ENCODE measurements at regions not wholly inside any gene's neighbourhood (a gene's known extent, or its start where the extent isn't known, plus 50 kb on each side); places are given as distances from the start of the nearest gene placed in this dataset.
"Not testable (repeated sequence)": the region's sequence is repeated elsewhere in the genome, so short reads cannot be mapped to it uniquely, and the experiment has no call there.

DNA sequence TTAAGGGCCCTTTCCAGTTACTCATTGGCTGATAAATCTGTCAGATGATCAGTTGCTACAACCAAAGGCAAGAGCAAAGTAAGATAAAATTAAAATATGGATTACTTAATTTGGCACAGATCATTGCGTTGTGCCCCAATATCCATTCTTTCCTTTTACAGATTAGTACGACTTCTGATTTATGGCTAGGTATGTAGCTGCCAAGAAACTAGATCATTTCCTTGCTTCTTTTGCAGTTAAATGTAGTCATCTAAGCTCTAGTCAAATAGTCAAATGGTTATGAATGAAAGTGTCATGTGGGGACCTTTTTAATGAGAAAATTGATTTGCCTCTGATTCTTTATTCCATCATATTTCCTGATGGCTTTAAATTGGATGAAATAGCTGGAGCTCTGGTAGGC, 1039.9 kb upstream of the FLRT2 start:
- H3K27ac ChIP-seq = no peak overlapping the region
- TF ChIP-seq ZFX (IDR thresholded peaks at IDR 0.05; ENCODE audit: borderline replicate concordance) = no peak
- TF ChIP-seq, protein P1, sequence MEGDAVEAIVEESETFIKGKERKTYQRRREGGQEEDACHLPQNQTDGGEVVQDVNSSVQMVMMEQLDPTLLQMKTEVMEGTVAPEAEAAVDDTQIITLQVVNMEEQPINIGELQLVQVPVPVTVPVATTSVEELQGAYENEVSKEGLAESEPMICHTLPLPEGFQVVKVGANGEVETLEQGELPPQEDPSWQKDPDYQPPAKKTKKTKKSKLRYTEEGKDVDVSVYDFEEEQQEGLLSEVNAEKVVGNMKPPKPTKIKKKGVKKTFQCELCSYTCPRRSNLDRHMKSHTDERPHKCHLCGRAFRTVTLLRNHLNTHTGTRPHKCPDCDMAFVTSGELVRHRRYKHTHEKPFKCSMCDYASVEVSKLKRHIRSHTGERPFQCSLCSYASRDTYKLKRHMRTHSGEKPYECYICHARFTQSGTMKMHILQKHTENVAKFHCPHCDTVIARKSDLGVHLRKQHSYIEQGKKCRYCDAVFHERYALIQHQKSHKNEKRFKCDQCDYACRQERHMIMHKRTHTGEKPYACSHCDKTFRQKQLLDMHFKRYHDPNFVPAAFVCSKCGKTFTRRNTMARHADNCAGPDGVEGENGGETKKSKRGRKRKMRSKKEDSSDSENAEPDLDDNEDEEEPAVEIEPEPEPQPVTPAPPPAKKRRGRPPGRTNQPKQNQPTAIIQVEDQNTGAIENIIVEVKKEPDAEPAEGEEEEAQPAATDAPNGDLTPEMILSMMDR (IDR thresholded peaks at IDR 0.05) = no peak

DNA sequence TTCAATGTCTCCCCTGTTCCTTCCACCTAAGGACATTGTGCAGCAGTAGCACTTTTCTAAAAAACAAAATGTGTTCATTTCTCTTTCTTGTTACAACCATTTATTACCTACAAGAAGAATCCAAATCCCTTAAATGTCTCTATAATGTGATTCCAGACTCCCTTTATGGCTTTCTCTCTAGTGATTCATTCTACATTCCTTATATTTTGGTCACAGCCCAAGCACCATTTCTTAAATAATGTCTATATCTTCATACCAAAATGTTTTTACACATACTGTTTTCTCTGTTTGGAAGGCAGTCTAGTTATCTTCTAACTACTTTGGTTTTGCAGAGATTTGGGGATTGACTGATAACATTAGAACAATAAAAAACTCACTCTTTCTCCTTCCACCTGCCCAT, 1037.3 kb upstream of the FLRT2 start:
- no peak for TF ChIP-seq ZFX (IDR thresholded peaks at IDR 0.05; ENCODE audit: borderline replicate concordance)
- TF ChIP-seq, protein P1 (IDR thresholded peaks at IDR 0.05) = no peak
- no peak overlapping the region for H3K27ac ChIP-seq

DNA sequence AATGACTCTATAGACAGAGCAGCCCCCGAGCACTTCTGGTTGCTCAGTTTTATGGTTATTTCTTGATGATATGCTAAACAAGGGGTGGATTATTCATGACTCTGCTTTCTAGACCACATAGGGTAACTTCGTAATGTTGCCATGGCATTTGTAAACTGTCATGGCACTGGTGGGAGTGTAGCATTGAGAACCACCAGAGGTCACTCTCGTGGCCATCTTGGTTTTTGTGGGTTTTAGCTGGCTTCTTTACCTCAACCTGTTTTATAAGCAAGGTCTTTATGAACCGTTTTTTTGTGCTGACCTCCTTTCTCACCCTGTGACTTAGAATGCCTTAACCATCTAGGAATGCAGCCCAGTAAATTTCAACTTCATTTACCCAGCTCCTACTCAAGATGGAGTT, 1036.2 kb upstream of the FLRT2 start:
- H3K27ac ChIP-seq = no peak overlapping the region
- no peak for TF ChIP-seq ZFX (IDR thresholded peaks at IDR 0.05; ENCODE audit: borderline replicate concordance)
- TF ChIP-seq, protein P1 (IDR thresholded peaks at IDR 0.05) = peak; percentile 35

DNA sequence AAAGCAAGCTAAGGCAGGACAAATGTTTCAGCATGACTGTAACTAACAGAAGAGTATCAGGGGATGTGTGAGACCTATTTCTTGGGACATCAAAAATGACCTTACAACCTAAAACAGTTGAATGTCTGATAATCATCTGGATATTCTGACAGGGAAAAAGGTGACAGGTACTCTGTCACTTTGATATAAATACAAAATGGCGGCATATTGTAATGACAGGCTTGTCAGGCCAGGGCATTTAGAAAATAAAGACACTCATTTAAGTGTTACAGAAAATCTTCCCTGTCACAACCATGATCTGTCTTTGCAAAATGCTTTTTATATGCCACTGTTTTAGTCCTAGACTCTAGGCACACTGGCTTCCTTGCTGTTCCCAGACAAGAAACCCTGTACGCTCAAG, 1033.3 kb upstream of the FLRT2 start:
- no peak overlapping the region for H3K27ac ChIP-seq
- no peak for TF ChIP-seq ZFX (IDR thresholded peaks at IDR 0.05; ENCODE audit: borderline replicate concordance)

DNA sequence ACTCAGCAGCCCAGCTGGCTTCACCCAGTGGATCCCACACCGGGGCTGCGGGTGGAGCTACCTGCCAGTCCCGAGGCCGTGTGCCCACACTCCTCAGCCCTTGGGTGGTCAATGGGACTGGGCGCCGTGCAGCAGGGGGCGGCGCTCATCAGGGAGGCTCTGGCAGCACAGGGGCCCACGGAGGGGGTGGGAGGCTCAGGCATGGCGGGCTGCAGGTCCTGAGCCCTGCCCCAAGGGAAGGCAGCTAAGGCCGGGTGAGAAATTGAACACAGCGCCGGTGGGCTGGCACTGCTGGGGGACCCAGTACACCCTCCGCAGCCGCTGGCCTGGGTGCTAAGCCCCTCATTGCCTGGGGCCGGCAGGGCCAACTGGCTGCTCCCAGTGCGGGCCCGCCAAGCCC, 1017.1 kb upstream of the FLRT2 start:
- not testable (repeated sequence) for H3K27ac ChIP-seq

DNA sequence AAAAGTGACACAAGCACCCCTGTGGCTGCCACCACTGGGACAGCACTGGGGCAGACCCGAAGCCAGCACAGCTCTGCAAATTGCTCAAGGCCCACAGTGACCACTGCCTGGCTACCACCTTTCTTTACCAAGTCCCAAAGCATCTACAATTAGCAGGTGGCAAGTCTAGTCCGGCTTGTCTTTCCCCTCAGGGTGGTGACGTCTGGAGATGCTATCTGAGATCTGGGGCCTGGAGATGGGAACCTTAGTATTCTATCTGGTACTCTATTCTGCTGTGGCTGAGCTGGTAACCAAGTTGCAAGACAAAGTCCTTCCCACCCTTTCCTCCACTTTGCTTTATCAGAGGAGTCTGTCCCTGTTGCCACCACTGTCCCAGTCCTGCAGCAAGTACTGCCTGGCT, 1010.1 kb upstream of the FLRT2 start:
- TF ChIP-seq, protein P1 (IDR thresholded peaks at IDR 0.05) = no peak
- TF ChIP-seq ZFX (IDR thresholded peaks at IDR 0.05; ENCODE audit: borderline replicate concordance) = no peak

DNA sequence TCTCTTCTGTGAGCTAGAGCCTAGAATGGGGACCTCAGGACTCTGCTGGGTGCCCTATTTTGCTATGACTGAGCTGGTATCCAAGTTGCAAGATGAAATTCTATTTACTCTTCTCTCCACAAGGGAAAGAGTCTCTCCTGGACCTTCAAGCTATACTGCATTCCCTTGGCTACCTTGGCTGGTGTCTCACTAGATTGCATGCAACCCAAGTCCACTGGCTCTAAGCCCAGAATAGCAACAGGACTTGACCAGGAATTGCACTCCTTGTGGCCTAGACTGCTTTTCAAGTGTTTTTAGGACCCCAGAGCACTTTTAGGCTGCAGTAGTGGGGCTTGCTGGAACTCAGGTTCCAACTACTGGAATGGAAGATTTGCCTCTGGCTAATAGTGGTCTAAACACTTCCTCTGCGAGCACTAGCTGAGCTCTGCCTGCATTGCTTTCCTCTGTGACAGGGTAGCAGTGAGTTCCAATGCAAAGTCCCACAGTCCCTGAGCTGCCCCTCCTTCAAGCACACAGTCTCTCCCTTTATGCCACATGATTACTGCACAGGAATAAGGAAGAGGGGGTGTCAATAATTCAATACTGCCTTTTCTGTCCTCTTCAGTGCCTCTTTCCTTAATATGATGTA, 1009.1 kb upstream of the FLRT2 start:
- no peak overlapping the region for H3K27ac ChIP-seq
- no peak for TF ChIP-seq ZFX (IDR thresholded peaks at IDR 0.05; ENCODE audit: borderline replicate concordance)
- TF ChIP-seq, protein P1 (IDR thresholded peaks at IDR 0.05) = no peak

More for the DNA sequence above, 1010.1 kb upstream of the FLRT2 start:
- no peak overlapping the region for H3K27ac ChIP-seq

DNA sequence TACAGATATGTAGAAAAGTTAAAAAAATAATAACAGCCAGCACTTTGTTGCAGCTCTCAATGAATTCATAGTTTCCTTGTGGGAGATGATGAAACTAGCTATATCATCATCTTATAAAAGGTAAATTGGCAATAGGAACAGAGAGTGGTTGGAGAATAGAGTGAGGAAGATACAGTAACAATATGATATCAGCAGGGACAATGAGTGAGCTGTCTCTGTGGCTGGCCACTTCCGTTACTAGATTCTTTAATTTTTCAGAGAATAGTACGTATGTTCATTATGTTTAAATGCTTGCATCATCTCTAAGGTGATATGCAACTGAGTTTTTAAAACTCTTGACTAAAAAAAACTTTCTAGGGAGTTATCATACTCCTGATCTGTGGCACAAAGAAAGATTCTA, 1006.2 kb upstream of the FLRT2 start:
- no peak for TF ChIP-seq ZFX (IDR thresholded peaks at IDR 0.05; ENCODE audit: borderline replicate concordance)
- TF ChIP-seq, protein P1 (IDR thresholded peaks at IDR 0.05) = no peak
- no peak overlapping the region for H3K27ac ChIP-seq

All from 22Rv1 (cell line).